HPDE6-E6E7 (cell line): ENCODE measurements at regions not wholly inside any gene's neighbourhood (a gene's known extent, or its start where the extent isn't known, plus 50 kb on each side); places are given as distances from the start of the nearest gene placed in this dataset.

ENCODE experiments used
- DNase-seq: peaks from one replicate; pipeline ENCODE4 v3.0.0; 2011; ENCODE audit warnings: missing footprints; ENCODE audit errors: extremely low spot score

DNA sequence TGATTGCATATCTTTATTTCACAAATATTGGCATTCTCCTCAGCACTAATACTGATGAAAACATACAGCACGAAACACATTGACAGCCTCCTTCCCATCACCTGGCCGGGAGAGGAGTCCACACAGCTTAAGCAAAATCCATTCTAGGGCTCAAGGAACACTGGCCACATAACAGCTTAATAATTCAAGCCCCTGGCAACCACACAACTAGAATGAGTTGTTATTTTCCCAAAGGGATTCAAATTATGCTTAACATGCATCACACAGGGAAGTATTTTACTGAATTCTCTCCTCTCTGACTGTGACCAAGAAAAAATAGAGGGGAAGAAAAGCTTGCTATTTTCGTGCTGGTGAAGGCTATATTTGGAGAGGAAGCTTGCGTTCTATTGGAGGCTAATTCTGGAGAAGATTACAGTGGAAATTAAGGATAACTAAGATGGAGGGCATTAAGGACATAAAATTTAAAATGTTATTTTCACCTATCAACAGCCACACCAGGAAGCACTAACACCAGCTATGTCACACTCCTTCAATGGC, 198.5 kb downstream of the ADGRG6 start:
- no peak for DNase-seq

DNA sequence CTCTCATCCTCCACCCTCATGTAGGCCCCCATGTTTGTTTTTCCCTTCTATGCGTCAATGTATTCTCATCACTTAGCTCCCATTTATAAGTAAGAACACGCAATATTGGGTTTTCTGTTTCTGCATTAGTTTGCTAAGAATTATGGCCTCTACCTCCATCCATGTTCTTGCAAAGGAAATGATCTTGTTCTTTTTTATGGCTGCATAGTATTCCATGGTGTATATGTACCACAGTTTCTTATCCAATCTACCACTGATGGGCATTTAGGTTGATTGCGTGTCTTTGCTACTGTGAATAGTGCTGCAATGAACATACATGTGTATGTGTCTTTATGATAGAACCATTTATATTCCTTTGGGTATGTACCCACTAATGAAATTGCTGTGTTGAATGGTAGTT, 200.0 kb downstream of the ADGRG6 start:
- DNase-seq, result no peak

DNA sequence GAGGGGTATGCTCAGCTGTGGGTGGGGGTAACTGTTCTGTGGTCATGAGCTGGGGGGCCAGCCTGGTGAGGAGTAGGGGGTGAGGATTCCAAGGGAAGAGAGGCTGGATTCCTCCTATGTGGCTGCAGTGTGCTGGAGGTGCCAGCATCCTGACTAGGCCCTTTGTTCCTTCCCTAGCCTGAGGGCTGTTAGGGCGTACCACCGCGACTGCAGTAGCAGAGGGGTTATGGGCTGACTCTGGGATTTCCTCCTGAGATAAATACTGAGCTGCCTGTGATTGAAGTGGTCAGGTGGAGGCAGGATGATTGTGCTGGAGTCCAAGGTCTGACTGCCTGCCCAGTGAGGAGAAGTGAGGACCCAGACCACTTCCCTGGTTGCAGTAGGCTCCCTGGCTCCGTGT, 205.3 kb downstream of the ADGRG6 start:
- DNase-seq, result no peak

DNA sequence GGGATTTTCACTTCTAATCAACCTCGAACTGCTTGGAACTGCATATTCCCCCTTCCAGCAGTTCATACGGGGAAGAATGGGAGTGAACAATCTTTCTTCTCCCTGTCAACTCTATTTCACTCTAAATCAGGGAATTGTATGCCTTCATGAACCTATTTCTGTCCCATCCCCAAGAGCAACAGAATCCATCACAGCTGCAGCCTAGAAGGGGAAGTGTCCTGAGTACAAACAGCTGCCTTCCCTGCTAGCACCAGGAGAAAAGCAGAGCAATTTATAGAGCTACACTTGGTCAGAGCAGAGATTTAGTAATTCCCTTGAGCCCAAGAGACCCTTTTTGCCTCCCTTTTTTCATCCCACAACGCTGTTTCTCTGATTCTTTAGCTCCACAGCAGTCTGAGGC, 208.4 kb downstream of the ADGRG6 start:
- no peak for DNase-seq

DNA sequence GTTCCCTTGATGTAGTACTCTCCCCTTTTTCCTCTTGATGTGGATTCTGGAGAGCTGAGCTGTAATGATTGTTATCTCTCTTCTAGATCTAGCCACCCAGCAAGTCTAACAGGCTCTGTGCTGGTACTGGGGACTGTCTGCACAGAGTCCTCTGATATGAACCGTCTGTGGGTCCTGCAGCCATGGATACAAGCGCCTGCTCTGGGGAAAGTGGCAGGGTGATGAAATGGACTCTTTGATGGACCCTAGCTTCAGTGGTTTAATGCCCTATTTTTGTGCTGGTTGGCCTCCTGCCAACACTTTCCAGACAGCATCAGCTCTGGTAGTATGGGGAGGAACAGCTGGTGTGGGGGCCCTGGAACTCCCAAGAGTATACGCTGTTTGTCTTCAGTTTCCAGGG, 216.3 kb downstream of the ADGRG6 start:
- DNase-seq, result no peak

DNA sequence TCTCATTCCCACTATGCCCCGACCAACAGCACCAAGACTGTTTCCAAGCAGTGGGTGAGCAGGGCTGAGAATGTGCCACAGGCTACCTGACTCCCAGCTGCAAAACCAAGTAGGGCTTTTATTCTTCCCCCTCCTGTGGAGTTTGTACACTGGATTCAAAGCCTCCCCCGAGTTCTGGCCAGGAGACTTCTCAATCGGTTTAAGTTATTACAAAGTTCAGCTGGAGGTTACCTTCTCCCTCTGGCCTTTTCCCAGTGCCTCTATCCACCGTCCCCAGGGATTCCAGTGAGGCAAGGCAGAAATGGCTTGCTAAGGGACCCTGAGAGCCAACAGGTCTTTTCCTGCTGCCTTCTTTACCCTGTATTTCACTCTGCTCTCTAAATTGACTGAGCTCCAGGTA, 217.0 kb downstream of the ADGRG6 start:
- DNase-seq, result no peak

DNA sequence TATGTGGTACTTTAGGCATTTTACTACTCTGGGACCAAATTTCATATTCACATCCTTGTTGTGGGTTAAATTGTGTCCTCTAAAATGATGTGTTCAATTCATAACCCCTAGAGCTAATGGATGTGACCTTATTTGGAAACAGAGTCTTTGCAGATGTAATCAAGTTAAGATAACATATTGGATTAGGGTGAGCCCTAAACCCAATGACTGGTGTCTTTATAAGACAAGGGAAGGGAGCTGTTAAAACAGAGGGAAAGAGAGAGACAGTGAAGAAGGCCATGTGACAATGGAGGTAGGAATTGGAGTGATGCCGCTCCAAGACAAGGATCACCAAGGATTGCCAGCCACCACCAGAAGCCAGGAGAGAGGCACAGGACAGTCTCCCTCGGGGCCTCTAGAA, 220.0 kb downstream of the ADGRG6 start:
- no peak for DNase-seq

DNA sequence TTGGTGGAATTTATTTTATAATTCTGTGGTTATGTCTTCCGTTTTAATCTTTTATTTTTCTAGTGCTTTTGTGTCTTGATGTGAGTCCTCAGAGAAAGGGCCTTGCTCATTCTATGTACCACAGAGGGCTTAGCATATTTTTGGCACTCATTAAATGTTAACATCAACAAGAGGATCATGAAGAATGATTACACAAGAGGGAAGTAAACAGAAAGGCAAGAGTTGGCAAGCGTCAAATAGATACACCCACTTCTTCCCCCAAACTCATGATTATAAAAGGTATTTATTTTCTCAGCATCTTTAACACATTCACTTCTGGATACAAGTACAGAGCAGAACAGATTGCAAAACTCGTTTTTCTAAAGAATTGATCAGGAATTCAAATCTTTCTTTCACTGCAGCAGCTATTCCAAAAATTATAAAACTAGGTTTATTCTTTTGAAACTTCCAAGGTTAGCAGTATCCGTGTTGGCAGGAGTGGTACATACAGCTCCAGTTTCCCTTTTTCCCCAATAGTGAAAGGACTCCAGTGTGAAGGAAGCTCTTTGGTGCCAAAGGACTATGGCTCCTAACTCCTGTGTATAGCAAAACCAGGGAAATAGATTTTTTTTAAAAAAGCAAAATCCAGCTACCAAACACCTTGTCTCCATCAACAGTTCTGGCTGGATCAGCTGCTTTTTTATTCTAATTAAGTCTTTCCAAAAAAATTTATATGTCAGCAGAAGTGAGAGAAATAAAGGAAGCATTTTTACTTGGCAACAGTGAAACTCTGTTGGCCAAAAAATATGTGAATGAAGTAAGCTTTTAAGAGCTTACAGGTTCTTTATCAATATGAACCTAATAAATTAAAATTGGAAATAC, 221.9 kb downstream of the ADGRG6 start:
- DNase-seq, result no peak

DNA sequence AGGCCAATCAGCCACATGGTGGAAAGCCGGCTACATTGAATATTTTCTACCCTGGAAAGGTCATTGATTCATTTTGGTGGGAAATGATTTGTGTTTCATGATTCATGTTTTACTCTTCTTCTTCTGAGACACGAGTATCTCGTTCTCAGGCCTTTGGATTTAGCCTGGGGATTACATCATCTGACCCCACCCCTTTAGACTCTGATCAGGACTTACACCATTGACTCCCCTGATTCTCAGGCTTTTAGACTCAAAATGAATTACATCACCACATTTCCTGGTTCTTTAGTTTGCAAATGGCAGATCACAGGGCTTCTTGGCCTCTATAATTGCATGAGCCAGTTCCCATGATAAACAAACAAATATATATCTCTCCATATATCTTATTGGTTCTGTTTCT, 228.8 kb downstream of the ADGRG6 start:
- no peak for DNase-seq

DNA sequence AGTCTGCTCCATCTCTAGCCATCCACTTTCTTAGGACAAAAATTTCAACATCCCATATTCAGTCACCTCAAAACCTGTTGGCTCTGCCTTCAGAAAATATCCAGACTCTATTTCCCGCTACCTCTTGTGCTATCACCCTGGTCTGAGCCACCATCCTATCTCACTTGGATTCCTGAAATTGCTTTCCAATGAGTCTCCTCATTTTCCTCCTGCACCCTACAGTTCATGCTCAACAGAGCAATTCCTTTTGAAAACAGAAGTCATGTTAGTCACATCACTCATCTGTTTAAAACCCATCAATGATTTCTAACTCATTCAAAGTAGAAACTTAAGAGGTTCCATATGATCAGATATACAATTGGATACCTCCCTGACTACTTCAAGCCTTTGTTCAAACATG, 229.9 kb downstream of the ADGRG6 start:
- DNase-seq, result no peak

DNA sequence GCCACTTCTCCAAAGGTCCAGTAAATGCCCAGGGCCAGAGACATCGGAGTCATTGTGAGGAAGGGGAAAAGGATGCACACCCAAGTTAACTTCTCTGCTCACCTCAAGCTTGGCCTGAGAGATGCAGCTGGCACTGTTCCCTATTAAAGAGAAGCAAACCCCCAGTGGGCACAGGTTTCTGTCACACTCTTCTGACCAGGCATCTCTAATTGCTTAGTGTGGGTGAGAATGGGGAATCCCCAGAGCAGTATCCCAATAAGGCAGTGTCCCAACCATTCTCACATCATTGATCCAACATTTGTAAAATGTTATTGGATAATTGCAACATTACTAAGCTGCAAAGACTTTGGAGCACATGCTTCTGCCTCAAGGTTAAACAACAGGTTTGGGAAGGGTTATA, 232.3 kb downstream of the ADGRG6 start:
- no peak for DNase-seq

DNA sequence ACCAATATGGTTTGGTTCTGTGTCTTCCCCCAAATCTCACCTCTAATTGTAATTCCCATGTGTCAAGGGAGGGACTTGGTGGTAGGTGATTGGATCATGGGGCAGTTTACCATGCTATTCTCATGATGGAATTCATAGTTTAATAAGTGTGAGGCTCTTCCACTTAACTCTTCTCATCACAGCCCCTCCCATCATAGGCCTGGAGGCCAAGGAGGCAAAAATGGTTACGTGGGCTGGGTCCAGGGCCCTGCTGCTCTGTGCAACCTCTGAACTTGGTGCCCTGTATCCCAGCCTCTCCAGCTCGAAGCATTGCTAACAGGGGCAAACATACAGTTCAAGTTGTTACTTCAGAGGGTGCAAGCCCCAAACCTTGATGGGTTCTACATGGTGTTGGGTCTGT, 232.7 kb downstream of the ADGRG6 start:
- DNase-seq, result no peak

DNA sequence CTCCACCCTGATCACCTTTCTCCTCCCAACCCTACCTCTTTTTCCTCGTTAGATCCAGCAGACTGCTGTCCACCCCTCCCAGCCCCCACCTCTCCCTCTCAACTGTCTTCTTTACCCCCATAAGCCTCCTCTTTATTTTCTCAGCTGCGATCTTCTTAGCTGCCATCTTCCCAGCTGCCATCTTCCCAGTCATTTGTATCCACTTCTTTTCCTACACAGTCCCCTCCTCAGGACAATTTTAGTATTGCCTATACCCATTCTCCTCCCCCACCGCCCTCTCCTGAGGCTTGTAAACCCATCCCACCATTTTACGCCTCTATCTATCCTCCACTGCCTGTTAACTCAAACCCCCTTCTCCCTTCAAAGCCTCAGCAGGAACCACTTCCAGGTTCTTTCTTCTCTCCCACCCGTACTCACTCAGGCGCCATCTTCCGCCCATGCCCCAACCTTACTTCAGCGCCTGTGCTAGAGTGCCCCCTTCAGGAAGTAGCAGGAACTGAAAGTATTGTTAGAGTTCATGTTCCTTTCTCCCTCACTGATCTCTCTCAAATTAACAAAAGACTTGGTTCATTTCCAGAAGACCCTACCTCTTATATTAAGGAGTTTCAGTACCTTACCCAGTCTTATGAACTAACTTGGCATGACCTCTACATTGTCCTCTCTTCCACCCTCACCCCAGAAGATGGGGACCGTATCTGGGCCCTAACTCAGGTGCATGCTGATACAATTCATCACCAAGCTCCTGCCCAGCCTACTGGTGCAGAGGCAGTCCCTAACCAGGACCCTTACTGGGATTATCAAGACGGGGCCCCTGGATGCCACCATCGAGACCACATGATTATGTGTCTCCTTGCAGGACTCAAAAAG, 236.0 kb downstream of the ADGRG6 start:
- DNase-seq, result no peak

DNA sequence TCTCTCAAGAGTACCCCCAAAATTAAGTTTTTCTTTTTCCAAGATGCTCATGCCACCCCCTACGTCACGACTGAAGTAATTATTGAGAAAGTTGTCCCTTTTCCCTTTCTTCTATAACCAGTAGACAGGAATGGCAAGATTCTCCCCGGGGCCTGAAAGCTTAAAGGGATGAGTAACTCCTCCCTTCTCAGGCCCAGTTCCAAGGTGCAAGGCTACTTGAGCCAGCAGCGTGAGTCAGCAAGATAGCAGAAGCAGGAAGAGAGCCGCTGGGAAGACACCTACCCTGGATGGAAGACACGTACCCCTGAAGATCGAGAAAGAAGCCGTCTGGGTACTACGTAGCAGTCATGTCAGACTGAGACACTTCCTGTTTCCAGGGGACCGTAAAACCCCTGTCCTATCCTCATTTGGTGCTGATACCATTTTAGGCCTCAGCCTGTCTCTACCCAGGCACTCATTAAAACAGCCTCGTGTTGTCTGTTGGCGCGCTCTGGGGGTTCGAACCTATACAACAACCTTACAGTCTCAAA, 241.0 kb downstream of the ADGRG6 start:
- DNase-seq, result peak; percentile 33

DNA sequence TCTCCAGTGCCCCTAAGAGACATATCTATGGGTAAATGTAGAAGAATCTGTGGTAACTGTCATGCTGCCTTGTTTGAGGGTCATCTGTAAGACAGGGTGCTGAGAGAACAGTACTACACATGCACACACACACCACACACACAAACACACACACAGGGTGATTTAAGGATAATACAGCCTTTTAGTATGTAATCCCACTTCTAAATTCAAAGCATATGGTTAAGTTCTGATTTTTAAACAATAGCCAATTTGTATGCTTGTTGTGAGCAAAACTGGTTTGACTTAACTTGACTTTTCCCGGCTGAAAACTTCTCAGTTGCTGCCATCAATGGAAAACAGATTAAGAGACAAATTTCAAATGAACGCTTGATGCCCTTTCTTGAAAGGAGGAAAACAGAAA, 241.8 kb downstream of the ADGRG6 start:
- no peak for DNase-seq

DNA sequence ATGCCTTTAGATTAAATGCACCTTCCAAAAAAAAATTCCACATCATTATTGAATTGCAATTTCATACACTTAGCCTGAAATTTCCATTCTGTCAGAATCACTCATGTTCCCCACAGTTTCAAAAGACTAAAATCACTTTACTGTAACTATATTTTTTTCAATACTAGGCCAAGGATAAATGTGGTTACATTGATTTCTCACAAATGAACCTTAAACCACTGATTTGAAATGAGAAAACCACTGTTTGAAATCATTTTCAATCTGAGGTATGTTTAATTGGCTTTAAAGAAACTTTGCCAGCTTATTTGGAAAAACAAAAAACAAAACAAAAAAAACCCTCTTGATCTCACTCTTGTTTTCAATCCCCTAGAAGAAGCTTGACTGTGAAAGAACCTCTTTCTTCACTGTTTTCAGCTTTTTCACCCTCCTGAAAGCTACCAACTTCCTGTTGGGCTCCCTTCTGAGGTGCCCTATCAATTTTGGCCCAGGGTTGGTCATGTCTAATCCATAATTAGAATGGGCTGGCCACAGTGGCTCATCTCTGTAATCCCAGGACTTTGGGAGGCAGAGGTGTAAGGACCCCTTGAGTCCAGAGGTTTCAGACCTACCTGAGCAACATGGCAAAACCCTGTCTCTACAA, 242.5 kb downstream of the ADGRG6 start:
- no peak for DNase-seq

DNA sequence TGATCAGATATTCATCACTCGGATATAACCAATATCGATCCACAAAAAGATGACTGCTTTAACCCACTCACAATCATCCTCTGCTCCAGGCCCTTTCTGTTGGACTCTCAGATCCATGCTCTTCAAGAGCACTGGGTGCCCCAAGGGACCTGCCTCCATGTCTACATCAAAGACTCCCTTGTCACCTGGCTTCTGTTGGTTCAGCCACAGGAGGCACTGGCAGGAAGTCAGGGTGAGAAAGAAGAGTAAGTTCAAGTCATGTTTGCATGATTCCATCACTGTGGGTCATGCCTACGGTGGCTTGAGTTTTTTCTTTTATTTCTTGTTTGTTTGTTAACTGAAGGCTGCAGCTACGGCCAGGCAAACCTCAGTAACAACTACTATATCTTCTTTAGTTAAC, 243.3 kb downstream of the ADGRG6 start:
- no peak for DNase-seq

DNA sequence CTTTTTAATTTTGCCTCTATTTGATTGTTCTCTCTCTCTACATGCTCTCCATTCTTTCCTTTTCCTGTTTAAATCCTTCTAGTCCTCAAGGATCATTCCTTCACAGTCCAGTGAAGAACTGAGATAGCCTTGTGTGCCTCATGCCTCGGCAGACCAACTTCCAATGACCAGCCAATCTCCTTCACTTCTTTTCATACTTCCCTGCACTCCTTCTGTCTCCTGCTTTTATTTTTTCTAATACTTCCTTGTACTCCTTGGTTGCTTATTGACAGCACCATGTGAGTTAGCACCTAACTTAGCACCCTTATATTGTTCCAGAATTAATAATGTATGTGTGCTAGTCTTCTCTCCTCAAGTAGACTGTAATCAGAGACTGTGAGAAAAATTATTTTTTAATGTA, 246.8 kb downstream of the ADGRG6 start:
- DNase-seq, result no peak

DNA sequence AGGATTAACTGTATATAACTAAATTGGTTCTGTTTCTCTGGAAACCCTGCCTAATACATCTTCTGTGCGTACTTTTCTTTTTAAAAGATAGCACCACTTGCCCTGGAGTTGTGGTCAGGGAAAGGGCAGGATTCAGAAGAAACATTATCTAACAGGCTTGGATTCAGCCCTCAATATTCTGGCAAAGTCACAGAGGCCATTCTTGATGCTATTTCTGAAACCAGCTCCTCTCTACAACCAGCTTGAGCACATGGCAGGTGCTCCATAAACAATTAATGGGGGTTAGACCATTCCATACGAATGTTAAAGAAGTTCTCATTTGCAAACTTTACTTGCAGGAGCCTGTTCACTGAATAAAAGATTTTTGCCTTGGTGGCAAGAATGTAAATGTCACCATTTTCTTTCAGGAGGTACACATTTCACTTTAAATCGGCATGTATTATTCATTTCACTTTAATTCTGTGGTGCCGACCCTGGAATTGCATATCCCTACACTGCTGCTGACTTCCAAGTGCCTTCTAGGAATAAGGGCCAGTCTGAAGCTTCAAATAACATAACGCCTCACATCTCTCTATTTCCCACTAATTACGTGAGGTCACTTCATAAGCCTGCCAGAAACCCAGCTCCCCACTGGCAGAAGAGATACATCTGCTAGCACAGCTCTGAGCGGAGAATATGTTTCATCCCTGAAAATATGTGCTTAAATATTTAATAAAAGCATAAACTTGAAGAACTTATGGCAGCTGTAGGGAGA, 248.7 kb downstream of the ADGRG6 start:
- no peak for DNase-seq

DNA sequence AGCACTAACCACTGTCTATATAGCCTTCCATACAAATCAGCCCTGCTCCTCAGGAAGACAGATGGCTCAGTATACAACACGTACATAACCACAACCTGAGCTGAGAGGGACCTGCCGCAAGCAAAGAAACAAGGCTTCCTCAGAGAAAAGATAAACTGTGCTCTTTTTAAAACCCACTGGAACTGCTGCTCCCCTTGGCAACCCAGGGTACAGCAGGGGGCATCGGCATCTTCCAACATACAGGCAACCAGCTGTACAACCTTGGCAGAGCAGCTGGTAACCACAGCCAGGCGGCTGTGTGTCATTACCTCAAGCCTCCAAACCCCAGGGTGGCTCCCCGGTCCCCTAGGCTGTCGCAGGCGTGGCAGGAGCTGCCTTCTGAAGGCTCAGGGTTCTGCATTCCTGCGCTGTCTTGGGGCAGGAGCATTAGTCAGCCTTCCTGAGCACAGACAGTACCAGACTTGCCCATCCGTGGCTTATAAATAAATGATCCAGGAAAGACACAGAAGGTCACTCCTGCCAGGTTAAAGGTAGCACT, 249.5 kb downstream of the ADGRG6 start:
- DNase-seq, result peak; percentile 47

DNA sequence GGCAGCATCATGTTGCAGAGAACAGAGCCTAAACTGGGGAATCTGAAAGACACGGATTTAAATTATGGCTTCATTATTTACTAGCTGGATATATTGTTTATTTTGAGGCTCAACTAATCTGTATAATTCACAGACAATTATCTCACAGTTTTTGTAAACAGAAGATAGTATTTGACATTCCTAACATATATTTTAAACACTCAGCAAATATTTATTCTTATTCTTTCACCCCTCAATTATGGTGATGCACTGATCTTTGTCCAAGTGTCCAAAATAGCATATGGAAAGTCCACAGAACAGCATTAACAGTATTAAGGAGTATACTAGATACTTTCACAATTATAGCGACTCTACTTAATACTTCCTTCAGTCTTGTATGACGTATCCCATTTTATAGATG, 257.0 kb downstream of the ADGRG6 start:
- no peak for DNase-seq
